Pulmonary artery endothelial cell (primary cell): ENCODE measurements at regions not wholly inside any gene's neighbourhood (a gene's known extent, or its start where the extent isn't known, plus 50 kb on each side); places are given as distances from the start of the nearest gene placed in this dataset.

Source experiments
- DNase-seq: peaks from one replicate; pipeline ENCODE4 v3.0.0-alpha.2; 2011; ENCODE audit warnings: low read depth, low spot score

GRCh38 chr2:45212953-45213635 lies 203.8 kb upstream of the SIX2 start:
- no peak for DNase-seq

GRCh38 chr2:45211636-45212035 lies 202.4 kb upstream of the SIX2 start:
- no peak for DNase-seq

GRCh38 chr2:45210462-45211195 lies 201.4 kb upstream of the SIX2 start:
- no peak for DNase-seq

- no peak for DNase-seq
Observed at GRCh38 chr2:45209875-45210274, 200.6 kb upstream of the SIX2 start.

- no peak for DNase-seq
Observed at GRCh38 chr2:45209302-45209701, 200.1 kb upstream of the SIX2 start.

- DNase-seq, result no peak
Observed at GRCh38 chr2:45207101-45207500, 197.8 kb upstream of the SIX2 start.

GRCh38 chr2:45205985-45206384 lies 196.7 kb upstream of the SIX2 start:
- DNase-seq, result no peak

GRCh38 chr2:45205480-45205879 lies 196.2 kb upstream of the SIX2 start:
- no peak for DNase-seq

- DNase-seq, result no peak
Observed at GRCh38 chr2:45203400-45203799, 194.1 kb upstream of the SIX2 start.

GRCh38 chr2:45199973-45200372 lies 190.7 kb upstream of the SIX2 start:
- no peak for DNase-seq

GRCh38 chr2:45195916-45196315 lies 186.7 kb upstream of the SIX2 start:
- no peak for DNase-seq

GRCh38 chr2:45194596-45194995 lies 185.3 kb upstream of the SIX2 start:
- DNase-seq, result no peak

- DNase-seq, result no peak
Observed at GRCh38 chr2:45193581-45193980, 184.3 kb upstream of the SIX2 start.

- DNase-seq, result no peak
Observed at GRCh38 chr2:45192991-45193390, 183.7 kb upstream of the SIX2 start.

- no peak for DNase-seq
Observed at GRCh38 chr2:45192481-45192880, 183.2 kb upstream of the SIX2 start.

- no peak for DNase-seq
Observed at GRCh38 chr2:45191976-45192375, 182.7 kb upstream of the SIX2 start.

GRCh38 chr2:45191146-45191863 lies 182.1 kb upstream of the SIX2 start:
- DNase-seq, result no peak

- DNase-seq, result no peak
Observed at GRCh38 chr2:45190481-45190942, 181.3 kb upstream of the SIX2 start.

- DNase-seq, result no peak
Observed at GRCh38 chr2:45184606-45185005, 175.4 kb upstream of the SIX2 start.

GRCh38 chr2:45182667-45183295 lies 173.5 kb upstream of the SIX2 start:
- DNase-seq, result no peak

GRCh38 chr2:45180779-45181178 lies 171.5 kb upstream of the SIX2 start:
- DNase-seq, result no peak
